SIG-M5 treated with dmso at 0.1 percent for 504 hours (cell line): ENCODE measurements at regions not wholly inside any gene's neighbourhood (a gene's known extent, or its start where the extent isn't known, plus 50 kb on each side); places are given as distances from the start of the nearest gene placed in this dataset.
"Not testable (repeated sequence)": the region's sequence is repeated elsewhere in the genome, so short reads cannot be mapped to it uniquely, and the experiment has no call there.

Experiments
- DNase-seq: peaks from one replicate; lab custom pipeline; 2025; ENCODE audit not compliant: unreplicated experiment; lab: John Stamatoyannopoulos, UW

DNA sequence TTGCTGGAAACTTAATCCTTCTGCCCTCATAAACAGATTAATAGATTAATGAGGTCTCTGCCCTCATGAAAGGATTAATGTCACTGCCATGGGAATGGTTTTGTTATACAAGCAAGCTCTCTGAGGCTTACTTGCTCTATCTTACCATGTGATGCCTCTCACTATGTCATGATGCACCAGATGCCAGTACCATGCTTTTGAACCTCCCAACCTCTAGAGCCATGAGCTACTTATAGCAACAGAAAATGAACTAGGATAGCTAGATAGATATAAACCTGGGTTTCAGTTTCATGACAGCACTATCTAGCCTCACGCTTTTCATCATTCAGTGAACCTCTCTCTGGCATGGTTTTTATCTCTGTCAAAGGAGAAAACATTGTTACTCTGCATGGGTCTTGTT, 371.6 kb upstream of the LRP1B start:
- DNase-seq = no peak

DNA sequence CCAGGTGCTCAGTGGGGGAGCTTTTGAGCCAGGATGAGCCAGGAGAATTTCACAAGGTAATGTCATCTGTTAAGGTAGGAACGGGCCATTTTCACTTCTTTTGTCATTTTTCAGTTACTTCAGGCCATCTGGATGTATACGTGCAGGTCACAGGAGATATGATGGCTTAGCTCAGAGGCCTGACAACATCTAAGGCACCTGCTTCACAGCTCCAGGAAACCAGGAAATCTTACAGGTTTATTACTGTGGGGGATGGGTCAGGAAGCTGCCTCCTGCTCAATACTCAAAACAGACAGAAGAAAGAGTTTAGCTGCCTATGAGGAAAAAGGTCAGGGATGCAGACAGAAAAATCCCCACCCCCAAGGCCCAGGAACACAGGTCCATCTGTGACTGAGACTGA, 364.3 kb upstream of the LRP1B start:
- no peak for DNase-seq

DNA sequence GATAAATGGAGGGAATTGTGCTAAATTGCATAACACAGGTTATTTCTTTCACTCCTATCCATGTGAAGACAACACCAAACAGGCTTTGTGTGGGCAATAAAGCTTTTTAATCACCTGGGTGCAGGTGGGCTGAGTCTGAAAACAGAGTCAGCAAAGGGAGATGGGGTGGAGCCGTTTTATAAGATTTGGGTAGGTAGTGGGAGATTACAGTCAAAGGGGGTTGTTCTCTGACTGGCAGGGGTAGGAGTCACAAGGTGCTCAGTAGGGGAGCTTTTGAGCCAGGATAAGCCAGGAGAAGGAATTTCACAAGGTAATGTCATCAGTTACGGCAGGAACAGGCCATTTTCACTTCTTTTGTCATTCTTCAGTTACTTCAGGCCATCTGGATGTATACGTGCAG, 358.8 kb upstream of the LRP1B start:
- not testable (repeated sequence) for DNase-seq

DNA sequence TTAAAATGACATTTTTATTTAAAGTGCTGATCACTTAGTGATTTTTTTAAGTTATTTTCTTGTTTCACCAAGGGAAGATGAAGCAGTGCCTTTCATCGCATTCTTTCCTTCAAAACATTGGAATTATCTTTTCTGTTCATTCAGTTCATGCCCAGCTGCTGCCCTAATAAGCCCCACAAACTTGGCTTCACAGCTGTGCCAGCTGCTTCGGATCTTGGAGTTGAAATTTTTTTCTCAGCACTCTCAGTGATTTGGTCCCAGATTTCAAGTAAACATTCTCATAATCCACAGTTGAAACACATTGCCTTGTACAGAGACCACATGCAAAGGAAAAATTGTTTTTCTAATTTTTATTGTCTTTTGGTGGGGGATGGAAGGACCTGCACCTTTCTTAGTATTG, 353.3 kb upstream of the LRP1B start:
- DNase-seq = no peak

DNA sequence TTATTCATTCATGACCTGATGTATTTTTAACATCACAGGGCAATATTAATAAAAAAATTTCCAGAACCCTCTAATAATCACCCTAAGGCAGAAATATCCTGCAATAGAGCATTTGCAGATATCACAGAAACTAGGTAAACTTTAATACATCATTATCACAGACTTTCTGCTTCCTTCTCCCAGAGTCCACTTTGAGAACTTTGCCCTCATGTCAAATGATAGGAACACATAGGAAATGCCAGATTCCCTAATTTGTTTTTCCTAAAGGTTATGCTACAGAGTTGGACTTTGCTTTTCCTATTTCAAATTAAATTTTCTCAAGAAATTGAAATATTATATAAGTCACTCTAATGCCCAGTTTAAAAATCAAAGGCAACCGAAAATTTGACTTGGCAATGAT, 352.8 kb upstream of the LRP1B start:
- DNase-seq = no peak

DNA sequence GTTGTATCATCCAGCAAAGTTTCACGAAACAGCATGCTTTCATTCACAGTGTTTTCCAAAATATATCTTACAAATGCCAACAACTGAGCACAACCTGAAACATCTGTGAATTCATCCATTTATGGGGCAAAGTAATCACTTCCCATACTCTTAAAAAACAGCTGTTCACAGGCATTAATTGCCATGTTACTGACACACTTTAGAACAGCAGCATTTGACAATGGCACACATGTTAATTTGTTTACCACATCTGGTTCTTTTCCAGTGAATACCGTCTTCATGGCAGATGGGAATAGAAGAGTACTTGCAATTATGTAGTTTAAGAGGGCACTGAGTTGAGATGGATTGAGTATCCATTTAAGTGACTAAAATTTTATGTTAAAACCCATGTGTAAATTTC, 347.4 kb upstream of the LRP1B start:
- no peak for DNase-seq

DNA sequence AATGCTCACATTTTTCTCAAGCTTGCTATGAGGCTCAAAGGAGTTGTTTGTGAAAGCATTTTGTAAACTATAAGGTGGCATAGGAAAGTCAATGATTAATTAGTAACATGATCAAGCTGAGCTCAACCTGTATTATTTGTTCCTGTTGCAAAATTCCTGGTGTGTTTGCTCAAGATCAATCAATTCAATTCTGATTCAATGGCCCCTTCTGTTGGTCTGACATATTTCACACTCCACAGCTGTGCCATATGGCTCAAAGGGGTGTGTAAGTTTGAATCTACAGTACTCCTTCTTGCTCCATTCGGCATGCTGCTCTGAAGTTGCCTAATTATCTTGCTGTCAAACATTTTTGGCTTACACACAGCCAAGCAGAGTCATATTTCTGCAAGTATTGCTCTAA, 341.6 kb upstream of the LRP1B start:
- no peak for DNase-seq

DNA sequence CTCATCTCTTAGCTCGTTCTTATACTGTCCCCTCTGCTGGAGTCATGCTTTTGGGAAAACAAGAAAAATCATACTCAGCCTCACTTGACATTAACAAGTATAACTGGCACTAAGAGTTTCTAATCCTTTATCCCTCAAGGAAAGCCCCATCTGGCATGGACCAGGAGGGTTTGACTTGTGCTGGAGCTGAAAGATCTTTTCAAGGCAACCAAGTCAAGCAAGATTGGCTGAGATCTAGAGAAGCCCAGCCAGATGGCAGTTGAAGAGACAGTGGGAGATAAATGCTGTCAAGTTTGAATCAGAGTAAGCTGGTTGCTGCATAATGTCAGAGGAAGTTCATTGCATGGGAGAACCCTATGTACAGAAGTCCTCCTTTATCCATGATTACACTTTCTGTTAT, 336.5 kb upstream of the LRP1B start:
- no peak for DNase-seq

DNA sequence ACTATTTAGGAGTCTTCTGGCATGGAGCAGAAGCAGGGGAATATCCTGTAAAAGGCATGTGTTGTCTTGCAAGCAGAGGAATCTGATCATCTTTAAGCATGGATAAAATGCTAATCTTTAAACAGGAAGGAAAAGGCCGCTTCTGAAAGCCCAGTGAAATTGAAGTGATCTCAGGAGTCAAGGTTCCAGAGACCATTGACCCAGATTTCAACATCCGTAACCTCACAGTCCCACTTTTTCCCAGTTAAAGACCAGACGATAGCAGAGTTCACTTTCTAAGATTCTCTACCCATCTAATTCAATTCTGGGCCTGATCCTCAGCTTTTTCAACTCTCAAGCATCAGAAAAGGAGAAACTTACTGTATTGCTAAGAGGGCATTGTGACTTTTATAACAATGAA, 332.2 kb upstream of the LRP1B start:
- no peak for DNase-seq

DNA sequence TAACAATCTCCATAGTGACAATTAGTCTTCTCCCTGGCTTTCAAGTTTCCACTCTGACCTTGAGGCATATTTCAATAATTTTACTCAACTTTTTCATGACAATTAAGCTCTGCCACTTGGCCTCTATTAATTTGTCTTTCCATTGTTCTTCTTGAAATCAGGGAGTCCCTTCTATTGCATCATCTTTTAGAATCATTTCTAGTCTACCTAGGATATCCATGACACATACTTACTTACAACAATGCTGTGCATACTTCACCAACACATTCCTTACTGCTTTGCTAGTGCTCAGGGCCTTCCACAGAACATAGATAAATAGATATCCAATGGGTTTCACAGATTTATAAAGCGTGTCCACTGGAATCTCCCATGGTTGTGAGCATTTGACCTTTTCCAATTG, 331.5 kb upstream of the LRP1B start:
- no peak for DNase-seq

DNA sequence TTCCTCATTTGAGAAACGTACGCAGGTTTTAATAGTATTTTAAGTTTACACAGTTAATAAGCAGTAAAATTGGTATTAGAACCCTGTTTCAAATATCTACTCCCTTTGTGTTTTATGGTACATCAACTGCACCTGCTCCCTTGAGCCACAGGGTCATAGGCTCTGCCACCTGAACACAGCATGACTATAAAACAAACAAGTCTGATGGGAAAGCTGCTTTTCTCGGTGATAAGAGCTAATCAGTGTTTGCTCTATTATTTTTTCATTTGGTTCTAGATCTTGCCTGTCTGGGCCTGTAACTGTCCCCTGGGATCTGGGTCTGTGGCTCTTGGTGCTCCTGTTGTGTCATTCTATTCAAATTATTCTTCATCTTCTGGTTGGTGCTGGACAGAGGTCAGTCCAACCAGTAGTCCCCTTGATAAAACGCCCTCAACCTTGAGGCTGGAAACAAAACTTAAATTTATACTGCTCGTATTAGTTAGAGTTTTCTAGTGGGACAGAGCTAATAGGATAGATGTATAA, 314.8 kb upstream of the LRP1B start:
- no peak for DNase-seq

DNA sequence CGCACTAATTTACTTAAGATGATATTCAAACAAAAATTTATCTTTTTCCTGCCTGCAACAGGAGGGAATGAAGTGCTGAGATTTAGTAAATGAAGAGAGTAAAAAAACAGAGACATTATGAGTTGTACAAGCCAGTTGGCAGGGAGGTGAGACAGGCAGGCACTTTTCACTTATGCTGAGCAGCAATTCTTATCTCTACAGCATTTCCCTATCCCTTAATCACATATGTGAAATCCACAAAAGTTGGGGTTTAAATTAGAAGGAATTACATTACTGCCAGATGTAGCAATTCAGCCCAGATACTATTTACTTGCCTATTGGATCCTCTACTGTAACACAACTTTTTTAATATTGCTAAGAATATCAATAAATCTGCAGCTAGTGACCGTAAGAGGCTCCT, 314.2 kb upstream of the LRP1B start:
- no peak for DNase-seq

DNA sequence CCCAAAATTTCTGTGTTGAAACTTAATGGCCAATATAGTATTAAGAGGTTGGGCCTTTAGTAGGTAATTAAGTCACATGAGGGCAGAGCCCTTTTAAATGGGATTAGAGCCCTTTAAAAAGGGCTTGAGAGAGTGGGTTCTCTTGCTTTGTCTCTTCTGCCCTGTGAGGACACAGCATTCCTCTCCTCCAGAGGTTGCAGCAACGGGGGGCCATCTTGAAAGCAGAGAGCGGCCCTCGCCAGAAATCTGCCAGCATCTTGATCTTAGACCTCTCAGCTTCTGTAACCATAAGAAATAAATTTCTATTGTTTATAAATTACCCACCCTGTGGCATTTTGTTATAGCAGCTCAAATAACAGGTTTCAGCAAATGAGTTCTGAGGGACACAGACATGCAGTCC, 305.0 kb upstream of the LRP1B start:
- no peak for DNase-seq

DNA sequence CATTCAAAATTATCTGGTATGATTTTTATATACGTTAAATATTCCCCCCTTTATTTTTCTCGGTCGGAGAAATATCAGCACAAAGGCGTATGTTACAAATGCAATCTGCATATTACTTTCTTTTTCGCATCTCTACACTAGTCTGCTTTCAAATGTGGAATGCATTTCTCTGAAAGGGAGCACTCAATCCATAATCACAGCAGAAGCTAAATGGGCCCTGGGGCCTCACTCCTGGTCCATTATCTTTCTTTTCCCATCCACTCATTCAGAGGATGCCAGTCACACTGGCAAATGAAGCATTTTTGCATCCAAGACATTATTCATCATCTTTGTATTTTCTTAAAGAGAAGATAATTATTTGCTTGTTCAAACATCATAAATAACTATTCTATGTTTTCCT, 295.2 kb upstream of the LRP1B start:
- DNase-seq = no peak

DNA sequence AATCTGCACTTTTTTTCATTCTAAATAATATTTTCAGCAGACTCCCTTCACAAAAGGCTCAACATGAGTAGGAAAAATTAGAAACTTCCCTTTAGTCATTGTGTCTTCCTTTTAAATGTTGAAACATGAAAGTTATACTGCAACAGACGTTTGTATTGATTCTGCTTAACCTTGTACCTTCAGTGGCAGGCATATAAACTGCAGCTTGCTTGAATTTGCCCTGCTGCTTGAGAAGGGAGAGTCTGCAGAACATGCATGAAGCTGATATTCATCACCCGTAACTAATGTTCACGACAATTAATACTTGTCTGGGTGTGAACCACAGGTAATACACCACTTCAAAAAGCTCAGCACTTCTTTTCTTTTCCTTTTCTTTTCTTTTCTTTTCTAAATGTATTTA, 294.7 kb upstream of the LRP1B start:
- no peak for DNase-seq

DNA sequence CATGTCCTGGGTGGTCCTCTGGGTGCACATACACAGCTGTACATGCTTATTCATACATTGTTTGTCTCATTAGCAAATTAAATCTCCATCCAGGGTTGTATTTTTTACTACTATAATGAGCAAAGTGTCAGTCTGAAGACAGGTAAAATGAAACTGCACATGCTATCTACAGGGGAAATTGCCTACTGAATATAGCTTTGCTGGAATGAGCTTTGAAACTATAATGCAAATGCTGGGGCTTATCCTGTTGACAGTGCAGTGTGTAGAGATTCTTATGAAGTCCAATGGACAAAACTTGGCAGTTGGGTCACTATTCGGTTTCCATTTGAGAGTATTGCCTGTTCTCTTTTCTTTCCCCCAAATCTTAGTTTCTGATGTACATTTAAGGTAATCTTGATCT, 292.8 kb upstream of the LRP1B start:
- DNase-seq = no peak

DNA sequence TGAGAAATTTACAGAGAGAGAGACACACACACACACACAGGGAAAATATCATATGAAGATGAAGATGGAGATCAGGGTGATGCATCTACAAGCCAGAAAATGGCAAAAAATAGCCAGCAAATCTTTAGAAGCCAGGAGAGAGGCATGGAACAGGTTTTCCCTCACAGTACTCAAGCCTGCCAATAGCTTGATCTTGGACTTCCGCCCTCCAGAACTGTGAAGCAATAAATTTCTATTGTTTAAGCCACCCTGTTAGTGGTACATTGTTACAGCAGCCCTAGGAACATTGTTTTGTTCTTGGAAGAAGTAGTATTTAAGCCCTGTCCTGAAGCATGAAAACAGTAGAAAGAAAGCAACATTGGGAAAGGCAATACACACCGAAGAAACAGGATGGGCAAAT, 292.0 kb upstream of the LRP1B start:
- DNase-seq = no peak

DNA sequence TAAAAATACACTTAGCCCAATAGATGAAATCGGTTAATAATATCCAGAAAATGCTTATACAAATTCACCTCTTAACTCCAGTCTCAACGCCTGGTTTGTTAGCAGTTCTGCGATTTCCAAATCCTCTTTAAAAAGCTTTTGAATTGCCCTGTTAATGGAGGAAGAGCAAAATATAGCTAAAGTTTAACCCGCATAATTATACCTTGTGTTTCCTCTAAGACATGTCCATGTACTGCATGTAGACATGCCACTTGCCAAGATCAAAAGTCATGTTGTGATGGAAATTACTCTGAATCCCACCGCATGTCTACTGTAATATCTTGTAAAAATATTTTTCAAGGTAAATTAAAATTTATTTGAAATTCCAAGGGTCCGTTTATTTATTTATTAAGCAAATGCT, 291.2 kb upstream of the LRP1B start:
- DNase-seq = no peak

DNA sequence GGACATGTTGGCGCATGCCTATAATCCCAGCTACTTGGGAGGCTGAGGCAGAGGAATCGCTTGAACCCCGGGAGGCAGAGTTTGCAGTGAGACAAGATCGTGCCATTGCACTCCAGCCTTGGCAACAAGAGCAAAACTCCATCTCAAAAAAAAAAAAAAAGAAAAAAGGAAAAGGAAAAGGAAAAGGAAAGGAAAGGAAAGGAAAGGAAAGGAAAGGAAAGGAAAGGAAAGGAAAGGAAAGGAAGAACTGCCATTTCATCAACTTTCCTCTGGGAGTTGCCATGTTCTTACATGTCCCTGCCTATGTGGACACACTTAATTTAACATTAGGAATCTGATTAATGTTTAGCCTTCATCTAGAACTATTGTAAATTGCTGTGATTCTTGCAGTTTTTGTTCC, 287.9 kb upstream of the LRP1B start:
- DNase-seq = not testable (repeated sequence)

DNA sequence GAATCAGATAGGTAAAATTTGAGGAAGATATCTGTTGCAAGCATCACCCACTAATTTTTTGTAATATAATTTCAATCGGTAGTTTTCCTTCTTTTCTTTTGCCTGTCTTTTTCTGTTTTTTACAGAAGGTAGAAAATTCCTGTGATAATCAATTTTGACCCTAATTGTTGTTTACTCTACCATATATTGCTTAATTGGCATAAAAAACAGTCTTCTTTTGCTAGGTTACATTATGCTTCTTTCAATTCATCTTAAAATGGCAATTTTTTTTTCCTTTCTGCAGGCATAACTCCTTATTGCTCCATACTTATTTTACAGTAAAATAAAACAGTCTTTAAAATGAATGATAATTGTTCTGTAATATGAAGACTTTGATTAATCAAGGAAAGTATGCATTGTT, 286.2 kb upstream of the LRP1B start:
- no peak for DNase-seq

DNA sequence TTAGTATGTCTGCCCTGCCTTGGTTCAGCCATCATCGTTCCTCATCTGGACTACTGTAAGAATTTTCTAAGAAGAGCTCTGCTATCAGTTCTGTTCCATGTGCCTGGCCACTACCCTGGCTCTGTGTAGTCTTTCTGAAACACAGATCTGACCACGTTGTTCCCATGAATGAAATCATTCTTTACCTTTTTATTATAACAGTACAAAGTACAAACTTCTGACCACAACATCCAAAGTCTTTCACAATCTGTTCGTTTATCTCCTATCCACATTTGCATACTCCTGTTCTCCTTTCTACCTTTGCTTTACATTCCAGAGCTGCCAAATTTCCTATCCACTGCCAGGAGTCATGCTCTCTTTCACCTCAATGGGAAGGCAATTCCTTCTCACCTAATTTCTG, 284.6 kb upstream of the LRP1B start:
- no peak for DNase-seq

DNA sequence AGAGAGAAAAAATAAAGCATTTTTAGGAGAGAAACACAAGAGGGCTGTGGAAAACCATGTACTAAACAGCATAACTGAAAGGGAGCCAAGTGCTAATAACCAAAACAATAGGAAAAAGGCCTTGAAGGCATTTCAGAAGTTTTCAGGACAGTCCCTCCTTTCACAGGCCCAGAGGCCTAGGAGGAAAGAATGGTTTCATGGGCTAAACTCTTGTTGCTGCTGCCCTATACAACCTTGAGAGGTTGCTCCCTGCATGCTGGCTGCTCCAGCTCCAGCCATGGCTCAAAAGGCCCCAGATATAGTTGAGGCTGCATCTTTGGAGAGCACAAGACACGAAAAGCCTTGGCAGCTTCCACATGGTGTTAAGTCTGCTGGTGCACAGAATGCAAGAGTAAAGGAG, 267.4 kb upstream of the LRP1B start:
- no peak for DNase-seq

DNA sequence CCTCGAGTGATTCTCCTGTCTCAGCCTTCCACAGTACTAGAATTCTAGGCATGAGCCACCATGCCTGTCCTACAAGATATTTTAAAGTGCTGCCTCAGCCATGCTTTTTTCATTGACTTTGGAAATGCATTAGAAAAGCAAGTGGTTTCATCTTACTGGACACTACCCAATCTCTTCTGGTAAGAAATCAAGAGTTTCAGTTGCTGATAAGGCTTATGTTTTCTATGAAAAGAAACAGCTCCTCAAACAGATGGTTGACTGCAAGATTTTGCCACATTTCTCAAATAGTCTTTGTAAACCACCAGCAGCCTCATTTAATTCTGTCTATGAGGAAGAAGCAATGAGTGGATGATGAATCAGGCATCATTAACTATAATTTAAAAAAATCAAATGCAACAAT, 264.5 kb upstream of the LRP1B start:
- no peak for DNase-seq

DNA sequence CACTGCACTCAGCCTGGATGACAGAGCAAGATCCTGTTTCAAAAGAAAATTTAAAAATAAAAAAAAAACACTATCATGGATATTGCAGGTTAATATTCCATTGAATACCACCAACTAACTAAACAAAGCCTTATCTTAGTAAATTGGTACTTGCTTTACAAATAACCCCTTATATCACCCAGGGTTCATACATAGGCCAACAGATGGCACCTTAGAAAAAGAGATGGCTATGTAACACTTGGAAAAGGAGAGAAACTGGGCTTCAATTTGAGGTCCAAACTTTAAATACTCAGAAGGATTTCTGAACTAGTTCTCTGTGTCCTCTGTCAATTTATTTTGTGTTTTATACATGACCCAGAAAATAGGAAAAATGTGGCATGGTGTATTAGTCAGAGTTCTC, 249.6 kb upstream of the LRP1B start:
- DNase-seq = no peak
